GM10266 (cell line): ENCODE measurements at regions not wholly inside any gene's neighbourhood (a gene's known extent, or its start where the extent isn't known, plus 50 kb on each side); places are given as distances from the start of the nearest gene placed in this dataset.

ENCODE experiments used
- DNase-seq: peaks from one replicate; pipeline ENCODE4 v3.0.0; 2012; ENCODE audit errors: extremely low spot score
- CTCF ChIP-seq: IDR thresholded peaks from 2 replicates; pipeline ENCODE4 v1.5.1; 2012; ENCODE audit warnings: mild to moderate bottlenecking, low read depth; ENCODE audit not compliant: control insufficient read depth, insufficient read depth; ENCODE audit errors: missing control alignments

GRCh38 chr2:150045601-150046000 is 441.9 kb downstream of the RND3 start:
- no peak for TF ChIP-seq CTCF
- DNase-seq = no peak

GRCh38 chr2:150043172-150043500 is 444.3 kb downstream of the RND3 start:
- TF ChIP-seq CTCF = no peak
- DNase-seq = no peak

- DNase-seq = no peak
- no peak for TF ChIP-seq CTCF
Measured at GRCh38 chr2:150042500-150043171, 444.8 kb downstream of the RND3 start.

- no peak for TF ChIP-seq CTCF
- DNase-seq = no peak
Measured at GRCh38 chr2:150041722-150042425, 445.6 kb downstream of the RND3 start.

GRCh38 chr2:150036622-150037021 is 449.0 kb upstream of the MMADHC start:
- DNase-seq = no peak
- TF ChIP-seq CTCF = no peak

GRCh38 chr2:150034665-150035064 is 447.1 kb upstream of the MMADHC start:
- no peak for TF ChIP-seq CTCF
- no peak for DNase-seq

GRCh38 chr2:150030436-150031190 is 443.0 kb upstream of the MMADHC start:
- no peak for TF ChIP-seq CTCF
- DNase-seq = no peak
